NOMO-1 treated with dmso at 0.1 percent for 144 hours (cell line): ENCODE measurements at regions not wholly inside any gene's neighbourhood (a gene's known extent, or its start where the extent isn't known, plus 50 kb on each side); places are given as distances from the start of the nearest gene placed in this dataset.

ENCODE experiments used
- DNase-seq: peaks from one replicate; lab custom pipeline; 2025; ENCODE audit not compliant: unreplicated experiment; lab: John Stamatoyannopoulos, UW

GRCh38 chr11:112355726-112356125 is 95.1 kb upstream of the PLET1 start:
- no peak for DNase-seq

GRCh38 chr11:112357488-112357887 is 96.8 kb upstream of the PLET1 start:
- DNase-seq: no peak

- no peak for DNase-seq
Measured at GRCh38 chr11:112361396-112361795, 100.7 kb upstream of the PLET1 start.

GRCh38 chr11:112363527-112363926 is 102.9 kb upstream of the PLET1 start:
- DNase-seq: no peak

GRCh38 chr11:112364962-112365481 is 104.4 kb upstream of the PLET1 start:
- no peak for DNase-seq

GRCh38 chr11:112366012-112366411 is 105.4 kb upstream of the PLET1 start:
- DNase-seq: no peak

- DNase-seq: no peak
Measured at GRCh38 chr11:112366777-112367176, 106.1 kb upstream of the PLET1 start.

GRCh38 chr11:112367461-112367860 is 106.8 kb upstream of the PLET1 start:
- no peak for DNase-seq

- no peak for DNase-seq
Measured at GRCh38 chr11:112367895-112368294, 107.2 kb upstream of the PLET1 start.

- no peak for DNase-seq
Measured at GRCh38 chr11:112368381-112368780, 107.7 kb upstream of the PLET1 start.

- no peak for DNase-seq
Measured at GRCh38 chr11:112369374-112369773, 108.7 kb upstream of the PLET1 start.

- DNase-seq: no peak
Measured at GRCh38 chr11:112369916-112370315, 109.3 kb upstream of the PLET1 start.

- DNase-seq: no peak
Measured at GRCh38 chr11:112374486-112375140, 114.0 kb upstream of the PLET1 start.

- no peak for DNase-seq
Measured at GRCh38 chr11:112377946-112378345, 117.3 kb upstream of the PLET1 start.

GRCh38 chr11:112380464-112380863 is 119.8 kb upstream of the PLET1 start:
- no peak for DNase-seq

GRCh38 chr11:112381578-112381977 is 120.9 kb upstream of the PLET1 start:
- DNase-seq: no peak

- DNase-seq: no peak
Measured at GRCh38 chr11:112382561-112382960, 121.9 kb upstream of the PLET1 start.

GRCh38 chr11:112388496-112388895 is 127.8 kb upstream of the PLET1 start:
- DNase-seq: no peak

- DNase-seq: no peak
Measured at GRCh38 chr11:112391086-112391485, 130.4 kb upstream of the PLET1 start.

GRCh38 chr11:112392904-112393303 is 132.2 kb upstream of the PLET1 start:
- DNase-seq: no peak

GRCh38 chr11:112394304-112394703 is 133.6 kb upstream of the PLET1 start:
- DNase-seq: no peak

GRCh38 chr11:112396076-112396475 is 135.4 kb upstream of the PLET1 start:
- no peak for DNase-seq

- no peak for DNase-seq
Measured at GRCh38 chr11:112398798-112399478, 138.3 kb upstream of the PLET1 start.
